ENCODE measurements at regions not wholly inside any gene's neighbourhood (a gene's known extent, or its start where the extent isn't known, plus 50 kb on each side); places are given as distances from the start of the nearest gene placed in this dataset. TPM values are rescaled to one million over a fixed set of nuclear protein-coding genes. Genes with fewer than 3 reads are reported as not detected.
"Not testable (repeated sequence)": the region's sequence is repeated elsewhere in the genome, so short reads cannot be mapped to it uniquely, and the experiment has no call there.

DNA sequence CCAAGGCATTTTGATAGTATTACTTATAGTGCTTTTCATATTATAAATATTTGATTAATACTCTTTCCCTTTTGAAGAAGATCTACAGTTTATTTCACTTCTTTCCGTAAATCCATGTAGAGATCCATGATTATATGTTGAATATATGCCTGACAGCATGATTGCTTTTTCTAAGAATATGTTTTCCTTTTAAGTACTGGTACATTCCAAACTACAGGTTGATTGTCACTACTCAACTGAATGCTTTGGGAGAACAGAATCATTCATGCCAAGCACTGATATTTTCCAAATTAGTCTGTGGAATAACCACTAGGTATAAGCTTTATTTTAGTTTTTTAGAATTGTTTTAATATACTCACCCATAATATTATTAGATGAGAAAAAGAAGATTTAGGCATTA, 330.2 kb downstream of the BCKDHB start:
- Histone ChIP-seq H3K4me1 (ENCODE audit: insufficient read depth) (peaks cover 1% of the 10 kb centered on the region), H3K36me3 (ENCODE audit: insufficient read depth) (no peaks in the 10 kb centered on the region), H3K27ac (ENCODE audit: low read depth) (no peak overlapping the region), H3K4me3 (ENCODE audit: low read depth, low read length) (no peak overlapping the region)
- DNase-seq (ENCODE audit: extremely low spot score): no peak
- WGBS: 97% methylated on average over 1 of the region's 1 CpG

DNA sequence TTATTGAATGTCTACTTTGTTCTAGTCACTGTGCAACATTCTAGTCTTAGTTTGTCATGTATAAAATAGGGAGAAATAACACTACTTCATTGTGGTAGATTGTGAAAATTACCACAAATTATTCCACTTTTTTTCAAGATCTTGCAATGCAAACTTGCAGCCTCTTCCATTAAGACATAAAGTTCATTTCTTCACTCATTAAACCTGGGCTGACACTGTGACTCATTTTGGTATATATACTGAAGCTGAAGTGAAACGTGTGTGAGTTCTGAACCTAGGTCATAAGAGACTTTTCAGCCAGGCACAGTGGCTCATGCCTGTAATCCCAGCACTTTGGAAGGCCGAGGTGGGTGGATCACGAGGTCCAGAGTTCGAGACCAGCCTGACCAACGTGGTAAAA, 329.0 kb downstream of the BCKDHB start:
- H3K4me1 ChIP-seq (ENCODE audit: insufficient read depth): peaks cover 1% of the 10 kb centered on the region
- H3K36me3 ChIP-seq (ENCODE audit: insufficient read depth): no peaks in the 10 kb centered on the region
- no peak for DNase-seq (ENCODE audit: extremely low spot score)
- no peak overlapping the region for H3K27ac ChIP-seq (ENCODE audit: low read depth)
- 84% methylated on average over 5 of the region's 5 CpGs for WGBS
- H3K4me3 ChIP-seq (ENCODE audit: low read depth, low read length): no peak overlapping the region

DNA sequence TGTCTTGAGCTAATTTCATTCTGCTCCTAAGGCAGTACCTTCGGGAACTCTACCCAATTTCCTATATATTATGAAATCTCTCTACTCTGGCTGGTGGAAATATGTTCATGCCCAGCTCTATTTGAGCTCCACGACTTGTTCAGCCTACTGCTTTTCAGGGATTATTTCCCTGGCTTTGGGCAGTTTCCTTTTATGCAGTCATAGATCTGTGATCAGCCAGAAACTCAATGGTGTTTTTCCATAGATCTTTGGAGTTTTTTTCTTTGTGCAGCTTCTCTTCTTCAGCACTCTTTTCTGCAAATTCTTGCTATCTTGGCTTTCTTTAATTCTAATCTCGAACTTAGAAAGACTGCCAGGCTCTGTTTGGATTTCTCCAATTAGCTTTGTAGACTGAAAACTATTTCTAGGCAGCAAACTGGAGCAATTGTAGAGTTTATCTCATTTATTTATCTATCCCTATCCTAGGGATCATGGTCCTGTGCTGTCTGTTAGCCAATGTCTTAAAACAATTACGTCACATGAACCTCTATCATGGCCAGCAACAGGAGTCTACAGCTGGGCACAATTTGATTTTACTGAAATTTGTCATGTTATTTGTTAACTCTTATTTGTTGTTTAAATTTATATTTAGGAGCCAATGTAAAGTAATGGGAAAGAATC, 328.4 kb downstream of the BCKDHB start:
- Histone ChIP-seq H3K4me3 (ENCODE audit: low read depth, low read length) (no peak overlapping the region), H3K27ac (ENCODE audit: low read depth) (no peak overlapping the region), H3K4me1 (ENCODE audit: insufficient read depth) (peaks cover 1% of the 10 kb centered on the region), H3K36me3 (ENCODE audit: insufficient read depth) (no peaks in the 10 kb centered on the region)
- WGBS: 38% methylated on average over 4 of the region's 4 CpGs
- DNase-seq (ENCODE audit: extremely low spot score): no peak

DNA sequence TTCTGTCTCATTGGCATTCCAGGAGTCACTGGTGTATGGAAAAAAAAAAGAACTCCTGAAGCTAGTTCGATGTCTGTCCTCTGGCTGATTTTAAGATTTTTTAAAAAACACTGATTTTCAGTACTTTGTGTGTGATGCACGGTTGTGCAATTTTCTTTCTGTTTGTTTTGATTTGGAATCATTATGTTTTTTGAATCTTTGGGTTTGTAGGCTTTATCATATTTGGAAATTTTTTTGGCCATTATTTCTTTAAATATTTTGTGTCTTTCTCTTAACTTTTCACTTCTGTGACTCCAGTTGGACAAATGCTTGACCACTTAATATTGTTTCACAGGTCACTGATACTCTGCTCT, 327.2 kb downstream of the BCKDHB start:
- Histone ChIP-seq H3K4me1 (ENCODE audit: insufficient read depth) (peaks cover 1% of the 10 kb centered on the region), H3K4me3 (ENCODE audit: low read depth, low read length) (no peak overlapping the region), H3K36me3 (ENCODE audit: insufficient read depth) (no peaks in the 10 kb centered on the region), H3K27ac (ENCODE audit: low read depth) (no peak overlapping the region)
- DNase-seq (ENCODE audit: extremely low spot score): no peak
- 69% methylated on average over 2 of the region's 2 CpGs for WGBS

DNA sequence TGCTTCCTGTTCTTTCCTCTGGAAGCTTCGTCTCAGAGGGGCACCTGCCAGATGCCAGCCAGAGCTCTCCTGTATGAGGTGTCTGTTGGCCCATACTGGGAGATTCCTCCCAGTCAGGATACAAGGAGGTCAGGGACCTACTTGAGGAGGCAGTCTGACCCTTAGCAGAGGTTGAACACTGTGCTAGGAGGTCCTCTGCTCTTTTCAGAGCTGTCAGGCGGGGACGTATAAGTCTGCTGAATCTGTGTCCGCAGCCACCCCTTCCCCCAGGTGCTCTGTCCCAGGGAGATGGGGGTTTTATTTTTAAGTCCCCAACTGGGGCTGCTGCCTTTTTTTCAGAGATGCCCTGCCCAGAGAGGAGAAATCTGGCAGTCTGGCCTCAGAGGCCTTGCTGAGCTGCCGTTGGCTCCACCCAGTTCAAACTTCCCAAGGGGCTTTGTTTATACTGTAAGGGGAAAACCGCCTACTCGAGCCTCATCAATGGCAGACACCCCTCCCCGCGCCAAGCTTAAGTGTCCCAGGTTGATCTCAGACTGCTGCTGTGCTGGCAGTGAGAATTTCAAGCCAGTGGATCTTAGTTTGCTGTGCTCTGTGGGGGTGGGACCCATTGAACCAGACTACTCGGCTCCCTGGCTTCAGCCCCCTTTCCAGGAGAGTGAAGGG, 326.7 kb downstream of the BCKDHB start:
- Histone ChIP-seq H3K36me3 (ENCODE audit: insufficient read depth) (no peaks in the 10 kb centered on the region), H3K4me3 (ENCODE audit: low read depth, low read length) (no peak overlapping the region), H3K27ac (ENCODE audit: low read depth) (no peak overlapping the region), H3K4me1 (ENCODE audit: insufficient read depth) (peaks cover 1% of the 10 kb centered on the region)
- 67% methylated on average over 10 of the region's 10 CpGs for WGBS
- DNase-seq (ENCODE audit: extremely low spot score): no peak

DNA sequence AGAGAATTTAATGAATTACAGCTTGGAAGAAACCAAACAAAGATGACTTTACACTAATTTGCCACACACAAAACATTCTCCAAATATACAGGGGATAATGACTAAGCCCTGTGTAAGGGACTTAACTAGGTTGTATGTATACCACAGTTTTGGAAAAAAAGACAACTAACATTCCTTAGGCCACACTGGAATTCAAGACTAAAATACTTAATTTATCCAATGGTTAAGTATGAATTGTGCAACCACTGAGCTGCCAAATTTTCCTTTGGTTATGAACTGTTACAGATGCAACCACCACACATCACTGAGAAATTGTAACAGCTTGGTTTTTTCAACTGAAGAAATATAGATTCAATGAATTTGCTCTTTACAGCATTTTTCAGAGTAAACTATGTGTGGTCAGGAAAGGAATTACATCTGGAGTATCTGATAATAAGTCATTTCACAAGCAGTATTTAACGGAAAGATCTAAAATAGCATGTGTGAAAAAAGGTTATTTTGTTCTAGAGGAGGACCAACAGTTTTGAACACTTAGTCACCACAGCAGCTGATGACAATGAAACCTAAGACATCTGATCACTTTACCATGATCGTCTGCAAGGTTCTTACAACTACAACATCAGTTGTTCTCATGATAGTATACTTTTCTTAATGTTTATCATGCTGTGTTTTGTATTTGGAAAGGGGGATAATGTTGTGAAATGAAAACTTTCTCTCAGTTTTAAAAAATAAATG, 318.8 kb downstream of the BCKDHB start:
- no peak for DNase-seq (ENCODE audit: extremely low spot score)
- H3K27ac ChIP-seq (ENCODE audit: low read depth): no peak overlapping the region
- no peaks in the 10 kb centered on the region for H3K36me3 ChIP-seq (ENCODE audit: insufficient read depth)
- WGBS: 80% methylated on average over 2 of the region's 2 CpGs
- H3K4me1 ChIP-seq (ENCODE audit: insufficient read depth): no peaks in the 10 kb centered on the region
- H3K4me3 ChIP-seq (ENCODE audit: low read depth, low read length): no peak overlapping the region

DNA sequence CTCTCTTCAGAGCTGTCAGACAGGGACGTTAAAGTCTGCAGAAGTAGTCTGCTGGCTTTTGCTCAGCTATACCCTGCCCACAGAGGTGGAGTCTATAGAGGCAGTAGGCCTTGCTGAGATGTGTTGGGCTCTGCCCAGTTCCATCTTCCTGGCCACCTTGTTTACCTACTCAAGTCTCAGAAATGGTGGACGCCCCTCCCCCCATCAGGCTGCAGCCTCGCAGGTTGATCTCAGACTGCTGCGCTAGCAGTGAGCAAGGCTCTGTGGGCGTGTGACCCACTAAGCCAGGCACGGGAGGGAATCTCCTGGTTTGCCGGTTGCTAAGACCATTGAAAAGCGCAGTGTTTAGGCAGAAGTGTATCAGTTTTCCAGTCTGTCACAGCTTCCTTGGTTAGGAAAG, 305.0 kb downstream of the BCKDHB start:
- H3K4me1 ChIP-seq (ENCODE audit: insufficient read depth): no peaks in the 10 kb centered on the region
- DNase-seq (ENCODE audit: extremely low spot score): no peak
- no peaks in the 10 kb centered on the region for H3K36me3 ChIP-seq (ENCODE audit: insufficient read depth)
- no peak overlapping the region for H3K27ac ChIP-seq (ENCODE audit: low read depth)
- H3K4me3 ChIP-seq (ENCODE audit: low read depth, low read length): no peak overlapping the region
- 94% methylated on average over 8 of the region's 8 CpGs for WGBS

DNA sequence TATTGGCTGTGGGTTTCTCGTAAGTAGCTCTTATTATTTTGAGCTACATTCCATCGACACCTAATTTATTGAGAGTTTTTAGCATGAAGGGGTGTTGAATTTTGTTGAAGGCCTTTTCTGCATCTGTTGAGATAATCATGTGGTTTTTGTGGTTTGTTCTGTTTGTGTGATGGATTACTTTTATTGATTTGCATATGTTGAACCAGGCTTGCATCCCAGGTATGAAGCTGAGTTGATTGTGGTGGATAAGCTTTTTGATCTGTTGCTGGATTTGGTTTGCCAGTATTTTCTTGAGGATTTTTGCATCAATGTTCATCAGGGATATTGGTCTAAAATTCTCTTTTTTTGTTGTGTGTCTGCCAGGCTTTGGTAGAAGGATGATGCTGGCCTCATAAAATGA, 301.5 kb downstream of the BCKDHB start:
- H3K4me3 ChIP-seq (ENCODE audit: low read depth, low read length); DNase-seq (ENCODE audit: extremely low spot score); H3K27ac ChIP-seq (ENCODE audit: low read depth); H3K36me3 ChIP-seq (ENCODE audit: insufficient read depth); H3K4me1 ChIP-seq (ENCODE audit: insufficient read depth): not testable (repeated sequence)
- WGBS: 95% methylated on average over 2 of the region's 2 CpGs

DNA sequence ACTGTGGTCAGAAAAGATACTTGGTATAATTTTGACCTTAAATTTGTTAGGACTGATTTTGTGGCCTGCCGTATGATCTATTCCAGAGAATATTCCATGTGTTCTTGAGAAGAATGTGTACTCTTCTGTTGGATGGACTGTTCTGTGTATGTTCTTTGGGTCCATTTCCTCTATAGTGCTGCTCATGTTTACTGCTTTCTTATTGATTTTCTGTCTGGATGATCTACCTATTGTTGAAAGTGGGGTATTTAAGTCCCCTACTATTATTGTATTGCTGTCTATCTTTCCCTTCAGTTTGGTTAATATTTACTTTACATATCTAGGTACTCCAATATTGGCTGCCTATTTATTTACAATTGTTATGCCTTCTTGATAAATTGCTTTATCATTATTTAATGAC, 298.4 kb downstream of the BCKDHB start:
- WGBS: 96% methylated on average over 1 of the region's 1 CpG

DNA sequence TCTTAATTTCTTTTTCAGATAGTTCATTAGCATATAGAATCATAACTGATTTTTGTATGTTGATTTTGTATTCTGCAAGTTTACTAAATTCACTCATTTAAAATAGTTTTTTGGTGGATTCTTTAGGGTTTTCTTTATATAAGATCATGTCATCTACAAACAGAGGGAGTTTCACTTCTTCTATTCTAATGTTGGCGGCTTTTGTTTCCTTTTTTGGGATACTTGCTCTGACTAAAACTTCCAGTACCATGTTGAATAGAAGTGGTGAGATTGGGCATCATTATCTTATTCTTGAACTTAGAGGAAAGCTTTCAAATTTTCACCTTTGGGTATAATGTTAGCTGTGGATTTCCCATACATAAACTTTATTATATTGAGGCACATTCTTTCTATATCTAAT, 296.9 kb downstream of the BCKDHB start:
- WGBS: 96% methylated on average over 1 of the region's 1 CpG
- Histone ChIP-seq H3K36me3 (ENCODE audit: insufficient read depth) (no peaks in the 10 kb centered on the region), H3K27ac (ENCODE audit: low read depth) (no peak overlapping the region), H3K4me1 (ENCODE audit: insufficient read depth) (no peaks in the 10 kb centered on the region), H3K4me3 (ENCODE audit: low read depth, low read length) (no peak overlapping the region)
- no peak for DNase-seq (ENCODE audit: extremely low spot score)

More for the DNA sequence above, 298.4 kb downstream of the BCKDHB start:
- no peaks in the 10 kb centered on the region for H3K36me3 ChIP-seq (ENCODE audit: insufficient read depth)
- H3K4me1 ChIP-seq (ENCODE audit: insufficient read depth): no peaks in the 10 kb centered on the region
- DNase-seq (ENCODE audit: extremely low spot score): no peak
- H3K27ac ChIP-seq (ENCODE audit: low read depth): no peak overlapping the region
- H3K4me3 ChIP-seq (ENCODE audit: low read depth, low read length): no peak overlapping the region

DNA sequence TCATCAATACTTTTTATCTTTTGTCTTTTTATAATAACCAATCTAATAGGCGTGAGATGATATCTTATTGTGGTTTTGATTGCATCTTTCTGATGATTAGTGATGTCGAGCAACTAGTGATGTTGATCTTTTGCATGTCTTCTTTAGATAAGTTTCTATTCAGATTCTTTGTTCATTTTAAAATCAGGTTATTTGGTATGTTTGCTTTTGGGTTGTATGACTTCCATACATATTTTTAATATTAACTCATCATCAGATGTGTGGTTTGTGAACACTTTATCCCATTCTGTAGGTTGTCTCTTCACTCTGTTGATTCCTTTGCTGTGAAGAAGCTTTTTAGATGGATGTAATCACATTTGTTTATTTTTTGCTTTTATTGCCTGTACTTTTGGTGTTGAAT, 295.8 kb downstream of the BCKDHB start:
- Histone ChIP-seq H3K27ac (ENCODE audit: low read depth) (no peak overlapping the region), H3K4me3 (ENCODE audit: low read depth, low read length) (no peak overlapping the region), H3K4me1 (ENCODE audit: insufficient read depth) (no peaks in the 10 kb centered on the region), H3K36me3 (ENCODE audit: insufficient read depth) (no peaks in the 10 kb centered on the region)
- 89% methylated on average over 2 of the region's 2 CpGs for WGBS
- DNase-seq (ENCODE audit: extremely low spot score): no peak

Small RNAs in the stretch of these regions (small RNA-seq; reads per million reads assigned to genes)
- not detected for gene AL596028.1
- gene RNA5SP210: not detected

Measured in urinary bladder (tissue), 4 donors.